ENCODE measurements at regions not wholly inside any gene's neighbourhood (a gene's known extent, or its start where the extent isn't known, plus 50 kb on each side); places are given as distances from the start of the nearest gene placed in this dataset.
A peak's percentile ranks its signal among the peaks of the same experiment; 100 is the strongest.

DNA sequence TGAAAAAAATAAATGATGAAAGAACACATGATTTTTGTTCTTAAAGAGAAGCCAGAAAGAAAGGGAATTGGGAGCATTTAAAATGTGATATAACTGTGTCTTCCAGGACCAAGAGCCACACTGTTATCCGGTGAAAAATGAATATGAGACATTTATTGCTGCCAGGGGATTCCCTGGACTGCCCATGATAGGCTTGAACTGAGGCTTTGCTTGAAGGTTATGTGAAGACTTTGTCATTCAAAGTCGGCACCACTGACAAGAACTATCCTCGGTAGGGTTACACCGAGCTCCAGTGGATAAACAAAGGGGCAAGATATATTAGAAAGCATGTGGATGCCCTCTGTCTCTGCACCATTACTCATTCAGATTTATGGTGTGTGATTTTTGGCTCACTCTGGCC is 125.4 kb upstream of the MINDY3 start:
- Histone ChIP-seq H3K18ac (ENCODE audit: extremely low read depth, low read length) (no peak overlapping the region), H3K36me3 (ENCODE audit: control insufficient read depth in 2 of 4, insufficient read depth in 4 of 4, low read length in 3 of 4) (no peaks in the 10 kb centered on the region), H3K56ac (replicated peaks; ENCODE audit: insufficient read length, low read depth, low read length) (no peak overlapping the region), H3K27ac (ENCODE audit: low read depth, low read length) (no peak overlapping the region), H3K23ac (ENCODE audit: insufficient read length) (no peak overlapping the region), H3K79me1 (ENCODE audit: low read depth, low read length) (no peaks in the 10 kb centered on the region), H2BK20ac (ENCODE audit: low read length) (no peak overlapping the region; the same call in 1 of the 2 replicates), H3K4ac (replicated peaks; ENCODE audit: insufficient read length, low read depth, low read length) (no peak overlapping the region), H4K91ac (replicated peaks; ENCODE audit: insufficient read length, low read length) (no peak overlapping the region), H3K4me1 (replicated peaks in 1 of 4; ENCODE audit: control insufficient read depth in 3 of 4, insufficient read depth in 4 of 4, low read length in 3 of 4) (peaks cover 0 to 4% (median 0%) of the 10 kb centered on the region in 4 experiments; a peak in 2 of 7 replicates), H3K4me2 (ENCODE audit: insufficient read depth in 1 of 2, low read depth in 2 of 2, low read length in 2 of 2) (no peak overlapping the region), H3K79me2 (ENCODE audit: control insufficient read depth in 1 of 2, insufficient read depth in 2 of 2, low read length in 2 of 2) (no peaks in the 10 kb centered on the region), H4K5ac (ENCODE audit: insufficient read length, low read depth, low read length) (no peak overlapping the region), H3K9ac (replicated peaks in 1 of 4; ENCODE audit: extremely low read depth in 1 of 4, low read depth in 3 of 4, low read length in 3 of 4) (no peak overlapping the region), H2BK120ac (replicated peaks; ENCODE audit: low read depth, low read length) (no peak overlapping the region), H3K14ac (ENCODE audit: insufficient read length) (no peak overlapping the region), H3K9me3 (ENCODE audit: insufficient read depth in 2 of 2, low read depth in 1 of 2, low read length in 1 of 2) (peaks cover 6 to 8% of the 10 kb centered on the region in 2 experiments; a peak in 3 of 4 replicates), H3K23me2 (ENCODE audit: low read depth, low read length) (no peaks in the 10 kb centered on the region), H2BK15ac (ENCODE audit: low read length) (no peak overlapping the region), H3K4me3 (ENCODE audit: extremely low read depth in 1 of 4, insufficient read depth in 2 of 4, low read depth in 3 of 4, low read length in 4 of 4) (no peak overlapping the region), H4K20me1 (replicated peaks in 1 of 2; ENCODE audit: control insufficient read depth in 1 of 2, insufficient read depth in 2 of 2, low read length in 2 of 2) (no peaks in the 10 kb centered on the region), H2AFZ (ENCODE audit: low read length) (0 out of 2 replicates have a peak overlapping the region, but pooled peaks have one; percentile 18), H3K27me3 (replicated peaks in 1 of 4; ENCODE audit: control insufficient read depth in 3 of 4, extremely low read depth in 1 of 4, insufficient read depth in 3 of 4, low read length in 3 of 4) (no peaks in the 10 kb centered on the region), H4K8ac (ENCODE audit: extremely low read depth, insufficient read depth, low read length) (no peak overlapping the region), H2BK12ac (ENCODE audit: low read depth, low read length) (no peak overlapping the region), H2BK5ac (ENCODE audit: low read depth, low read length) (no peak overlapping the region), H2AK5ac (ENCODE audit: low read depth, low read length) (no peak overlapping the region)
- TF ChIP-seq FOSL1 (IDR thresholded peaks at IDR 0.05; ENCODE audit: insufficient read depth, low read depth, low read length), result no peak
- TF ChIP-seq TAF1 (IDR thresholded peaks at IDR 0.05; ENCODE audit: low read depth, low read length), result no peak
- no peak for TF ChIP-seq CHD2 (IDR thresholded peaks at IDR 0.05; ENCODE audit: low read length)
- no peak for TF ChIP-seq SIN3A (conservative IDR thresholded peaks at IDR 0.05 in 1 of 2, IDR thresholded peaks at IDR 0.05 in 1 of 2; ENCODE audit: low read depth in 1 of 2, low read length in 2 of 2)
- TF ChIP-seq RFX5 (IDR thresholded peaks at IDR 0.05; ENCODE audit: borderline replicate concordance, low read depth, low read length), result no peak
- TF ChIP-seq RAD21 (IDR thresholded peaks at IDR 0.05 in 1 of 2, conservative IDR thresholded peaks at IDR 0.05 in 1 of 2; ENCODE audit: low read depth in 2 of 2, low read length in 2 of 2), result no peak
- no peak for TF ChIP-seq POLR2AphosphoS5 (IDR thresholded peaks at IDR 0.05; ENCODE audit: low read depth, low read length)
- no peak for TF ChIP-seq ASH2L (IDR thresholded peaks at IDR 0.05; ENCODE audit: low read length)
- TF ChIP-seq, protein P1, sequence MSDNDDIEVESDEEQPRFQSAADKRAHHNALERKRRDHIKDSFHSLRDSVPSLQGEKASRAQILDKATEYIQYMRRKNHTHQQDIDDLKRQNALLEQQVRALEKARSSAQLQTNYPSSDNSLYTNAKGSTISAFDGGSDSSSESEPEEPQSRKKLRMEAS (IDR thresholded peaks at IDR 0.05), result no peak
- no peak for TF ChIP-seq BRCA1 (IDR thresholded peaks at IDR 0.05; ENCODE audit: low read depth, low read length)
- FAIRE-seq (peak; percentile 65), DNase-seq (ENCODE audit: low read depth in 1 of 2, low spot score in 2 of 2) (no peak)
- CTCF ChIA-PET (ENCODE audit: partially characterized antibody), result interaction anchor here (0.9 kb wide), 1 partner anchor 136 kb away, joined by 3 read pairs; no protein-coding TSS in a partner anchor
- POLR2A ChIA-PET (ENCODE audit: partially characterized antibody), result no interaction called here
- WGBS, 2 experiments (ENCODE audit: extremely low coverage in 1 of 2, insufficient coverage in 1 of 2, insufficient read length in 1 of 2, insufficient replicate concordance in 2 of 2, low coverage in 1 of 2, low lambda C conversion rate in 2 of 2, missing lambda C conversion rate in 1 of 2), result 87% methylated on average over 4 of the region's 4 CpGs; no CpG with 5 or more reads in 1 of the 2 experiments
